ENCODE measurements at regions not wholly inside any gene's neighbourhood (a gene's known extent, or its start where the extent isn't known, plus 50 kb on each side); places are given as distances from the start of the nearest gene placed in this dataset.

DNA sequence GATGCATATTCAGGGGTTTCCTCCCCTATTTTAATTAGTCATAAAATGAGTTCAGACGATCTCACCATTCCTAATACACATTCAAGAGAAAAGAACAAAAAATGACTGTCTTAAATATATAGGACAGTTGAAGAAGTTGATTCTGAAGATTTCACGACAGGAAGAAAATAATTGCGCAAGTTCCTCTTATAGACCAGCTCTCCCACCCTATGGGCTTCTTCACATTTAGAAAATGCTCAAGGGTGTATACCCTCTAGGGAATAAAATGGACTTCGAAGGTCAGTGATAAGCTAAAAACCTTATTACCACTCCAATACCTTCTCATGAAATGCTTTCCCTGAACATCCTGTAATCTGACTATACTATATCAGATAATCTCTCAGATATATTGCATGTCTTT is 149.2 kb upstream of the TEX13C start:
- Histone ChIP-seq H3K4me1 (no peaks in the 10 kb centered on the region), H3K27ac (no peak overlapping the region), H3K27me3 (no peaks in the 10 kb centered on the region), H3K4me3 (no peak overlapping the region), H3K9ac (ENCODE audit: low read depth in 2 of 2, low read length in 2 of 2) (no peak overlapping the region), H3K9me3 (no peaks in the 10 kb centered on the region), H3K36me3 (no peaks in the 10 kb centered on the region)
- DNase-seq = no peak
- intact Hi-C loops (cut with DNase I) = no loop called here
- TF ChIP-seq, protein P1, sequence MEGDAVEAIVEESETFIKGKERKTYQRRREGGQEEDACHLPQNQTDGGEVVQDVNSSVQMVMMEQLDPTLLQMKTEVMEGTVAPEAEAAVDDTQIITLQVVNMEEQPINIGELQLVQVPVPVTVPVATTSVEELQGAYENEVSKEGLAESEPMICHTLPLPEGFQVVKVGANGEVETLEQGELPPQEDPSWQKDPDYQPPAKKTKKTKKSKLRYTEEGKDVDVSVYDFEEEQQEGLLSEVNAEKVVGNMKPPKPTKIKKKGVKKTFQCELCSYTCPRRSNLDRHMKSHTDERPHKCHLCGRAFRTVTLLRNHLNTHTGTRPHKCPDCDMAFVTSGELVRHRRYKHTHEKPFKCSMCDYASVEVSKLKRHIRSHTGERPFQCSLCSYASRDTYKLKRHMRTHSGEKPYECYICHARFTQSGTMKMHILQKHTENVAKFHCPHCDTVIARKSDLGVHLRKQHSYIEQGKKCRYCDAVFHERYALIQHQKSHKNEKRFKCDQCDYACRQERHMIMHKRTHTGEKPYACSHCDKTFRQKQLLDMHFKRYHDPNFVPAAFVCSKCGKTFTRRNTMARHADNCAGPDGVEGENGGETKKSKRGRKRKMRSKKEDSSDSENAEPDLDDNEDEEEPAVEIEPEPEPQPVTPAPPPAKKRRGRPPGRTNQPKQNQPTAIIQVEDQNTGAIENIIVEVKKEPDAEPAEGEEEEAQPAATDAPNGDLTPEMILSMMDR (IDR thresholded peaks at IDR 0.05) = no peak

DNA sequence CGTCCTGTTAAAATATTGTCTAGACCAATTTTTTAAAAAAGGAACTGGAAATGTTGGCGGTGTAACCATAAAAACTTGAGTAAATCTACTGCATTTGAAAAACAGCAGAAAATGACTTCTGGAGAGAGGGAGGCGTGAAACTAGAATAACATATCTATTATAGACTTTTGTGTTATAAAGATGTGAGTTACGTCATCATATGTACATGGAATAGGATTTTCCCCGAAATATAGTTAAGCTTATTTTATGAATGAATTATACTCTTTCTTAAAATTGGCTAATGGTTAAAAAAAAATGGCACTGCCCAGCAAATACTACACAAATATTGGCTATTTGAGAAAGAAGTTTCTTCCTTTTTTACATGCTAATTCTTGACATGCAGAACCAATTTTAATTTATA is 147.1 kb upstream of the TEX13C start:
- Histone ChIP-seq H3K36me3 (no peaks in the 10 kb centered on the region), H3K4me3 (no peak overlapping the region), H3K9ac (ENCODE audit: low read depth in 2 of 2, low read length in 2 of 2) (no peak overlapping the region), H3K4me1 (no peaks in the 10 kb centered on the region), H3K27ac (no peak overlapping the region), H3K27me3 (no peaks in the 10 kb centered on the region), H3K9me3 (no peaks in the 10 kb centered on the region)
- no peak for DNase-seq
- intact Hi-C loops (cut with DNase I) = no loop called here
- TF ChIP-seq, protein P1 (IDR thresholded peaks at IDR 0.05) = no peak

DNA sequence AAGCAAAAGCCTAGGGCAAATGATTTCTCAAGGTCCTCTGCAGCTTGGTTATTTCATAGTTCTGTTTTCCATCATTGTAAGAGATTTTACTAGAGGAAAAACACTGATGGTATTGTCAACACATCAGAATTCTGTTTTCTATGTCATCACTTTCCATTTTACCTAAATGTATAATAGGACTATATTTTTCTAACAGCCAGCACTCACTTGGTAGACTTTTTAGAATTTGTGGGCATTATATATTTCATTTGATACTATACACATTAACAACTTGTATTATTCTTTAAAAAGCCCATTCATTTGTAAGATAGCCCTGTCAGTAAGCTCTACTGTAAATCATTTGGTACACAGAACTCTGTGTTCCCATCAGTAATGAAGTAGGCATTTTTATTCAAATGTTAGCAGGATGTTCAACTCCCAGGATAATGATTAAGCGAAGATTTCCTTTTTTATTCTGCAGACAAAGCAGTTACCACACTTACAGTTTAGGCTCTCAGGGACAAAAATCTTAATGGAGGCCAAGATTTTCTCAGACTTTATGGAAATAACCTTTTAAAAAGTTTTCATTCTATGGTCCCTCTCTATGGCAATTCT is 143.6 kb upstream of the TEX13C start:
- TF ChIP-seq, protein P1 (IDR thresholded peaks at IDR 0.05) = no peak
- DNase-seq = no peak
- intact Hi-C loops (cut with DNase I) = no loop called here
- H3K4me3 ChIP-seq = no peak overlapping the region
- H3K4me1 ChIP-seq = no peaks in the 10 kb centered on the region
- no peak overlapping the region for H3K9ac ChIP-seq (ENCODE audit: low read depth in 2 of 2, low read length in 2 of 2)
- H3K36me3 ChIP-seq = no peaks in the 10 kb centered on the region
- H3K9me3 ChIP-seq = no peaks in the 10 kb centered on the region
- no peak overlapping the region for H3K27ac ChIP-seq
- H3K27me3 ChIP-seq = no peaks in the 10 kb centered on the region

DNA sequence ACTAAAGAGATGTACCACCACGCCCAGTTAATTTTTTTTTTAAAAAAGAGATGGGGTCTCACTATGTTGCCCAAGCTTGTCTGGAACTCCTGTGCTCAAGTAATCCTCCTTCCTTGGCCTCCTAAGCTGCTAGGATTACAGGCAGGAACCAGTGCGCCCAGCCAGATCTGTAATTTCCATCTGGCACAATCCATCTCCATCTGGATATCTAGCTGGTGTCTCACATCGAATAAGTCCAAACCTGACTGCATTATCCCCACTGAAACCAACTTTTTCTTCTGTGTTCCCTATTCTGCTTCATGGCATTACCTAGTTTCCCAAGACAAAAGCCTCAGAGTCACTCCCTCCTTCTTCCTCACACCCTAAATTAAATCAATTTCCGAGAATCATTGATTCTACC is 125.8 kb upstream of the TEX13C start:
- H3K27me3 ChIP-seq = no peaks in the 10 kb centered on the region
- H3K36me3 ChIP-seq = no peaks in the 10 kb centered on the region
- H3K9ac ChIP-seq (ENCODE audit: low read depth in 2 of 2, low read length in 2 of 2) = no peak overlapping the region
- no peaks in the 10 kb centered on the region for H3K9me3 ChIP-seq
- TF ChIP-seq, protein P1 (IDR thresholded peaks at IDR 0.05) = no peak
- H3K4me3 ChIP-seq = no peak overlapping the region
- intact Hi-C loops (cut with DNase I) = no loop called here
- H3K4me1 ChIP-seq = no peaks in the 10 kb centered on the region
- H3K27ac ChIP-seq = no peak overlapping the region
- no peak for DNase-seq

DNA sequence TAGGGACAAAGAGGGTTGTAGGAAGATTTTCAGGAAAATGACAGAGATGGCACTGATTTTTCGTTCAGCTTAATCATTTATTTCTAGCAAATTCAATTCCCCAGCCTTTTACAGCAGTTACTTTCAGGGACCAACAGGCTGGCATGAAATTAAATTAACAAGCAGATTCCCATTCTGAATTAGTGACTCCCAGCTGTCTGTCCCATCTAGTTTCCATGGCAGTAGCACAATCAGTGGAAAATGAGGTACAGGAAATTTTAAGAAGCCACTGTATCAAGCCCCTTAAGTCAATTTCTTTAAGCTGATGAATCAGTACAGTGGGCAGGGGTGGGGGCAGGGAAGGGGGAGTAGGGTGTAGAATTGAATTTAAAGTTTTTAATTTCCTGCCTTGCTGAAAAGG is 121.1 kb upstream of the TEX13C start:
- TF ChIP-seq, protein P1 (IDR thresholded peaks at IDR 0.05) = no peak
- H3K27me3 ChIP-seq = peaks cover 5% of the 10 kb centered on the region

More for the DNA sequence above, 121.1 kb upstream of the TEX13C start:
- intact Hi-C loops (cut with DNase I) = no loop called here
- H3K36me3 ChIP-seq = no peaks in the 10 kb centered on the region
- H3K9me3 ChIP-seq = no peaks in the 10 kb centered on the region
- no peak for DNase-seq
- no peaks in the 10 kb centered on the region for H3K4me1 ChIP-seq
- no peak overlapping the region for H3K9ac ChIP-seq (ENCODE audit: low read depth in 2 of 2, low read length in 2 of 2)
- H3K4me3 ChIP-seq = no peak overlapping the region
- H3K27ac ChIP-seq = no peak overlapping the region

All from colonic mucosa (tissue), 4 donors.